HCT116 (cell line): ENCODE measurements at regions not wholly inside any gene's neighbourhood (a gene's known extent, or its start where the extent isn't known, plus 50 kb on each side); places are given as distances from the start of the nearest gene placed in this dataset.

Experiments used
- ATAC-seq: fragments of 200-7000 bp; cut with Tn5 transposase; 2 replicates; pipeline ENCODE4 v1.9.1; 2020; ENCODE audit warnings: mild to moderate bottlenecking, moderate library complexity
- BruUV-seq: library from RNA; stranded (reverse); fragments of 400-500 nt; replicated peaks from 2 replicates; lab custom pipeline; 2021; lab: Mats Ljungman, UMichigan
- CTCF ChIA-PET: fragments of 300-600 bp; sonication (Branson Sonifier 250); formaldehyde crosslinking; loops from one replicate; lab custom pipeline; 2021; ENCODE audit warnings: antibody characterized with exemption; lab: Charles Lee
- POLR2A ChIA-PET: fragments of 300-600, 350-600 bp; sonication (Branson Sonifier 250); formaldehyde crosslinking; loops from one replicate; lab custom pipeline; 2021; ENCODE audit warnings: antibody characterized with exemption; lab: Charles Lee
- RAD21 ChIA-PET, 2 experiments: fragments of 300-600 bp; sonication (Branson Sonifier 250); formaldehyde crosslinking; loops; one replicate each; lab custom pipeline; 2023; ENCODE audit warnings: low total read pairs in 2 of 2; ENCODE audit not compliant: uncharacterized antibody in 2 of 2, unreplicated experiment in 2 of 2, low non-redundant PET in 1 of 2; lab: Charles Lee
- DNase-seq: peaks from one replicate; pipeline ENCODE4 v3.0.0-alpha.2; 2010; ENCODE audit warnings: low read depth, low spot score
- H2AFZ ChIP-seq: fragments of 200-600 bp; shearing (Covaris generic), sonication (generic); 2 replicates; pipeline ENCODE4 v1.6.1; 2017; ENCODE audit warnings: low read depth, mixed run types, mixed read lengths, antibody characterized with exemption, low read length; ENCODE audit not compliant: poor library complexity, severe bottlenecking
- H3K27ac ChIP-seq: 2 replicates; pipeline ENCODE4 v1.5.1; 2012; ENCODE audit warnings: low read depth, low read length
- H3K27me3 ChIP-seq: fragments of 200-600 bp; sonication (generic); 2 replicates; pipeline ENCODE4 v1.6.1; 2016; ENCODE audit warnings: mixed run types, low read length, mixed read lengths; ENCODE audit not compliant: insufficient read depth
- H3K36me3 ChIP-seq, 2 experiments: fragments of 200-500 bp in 1 of 2; fragments of 200-600 bp in 1 of 2; sonication (Bioruptor generic) in 1 of 2; sonication (generic) in 1 of 2; 2 replicates each; pipeline versions ENCODE4 v1.5.1 to v1.6.1; 2014 to 2016; ENCODE audit warnings: low read length in 2 of 2, inconsistent platforms in 1 of 2, mixed read lengths in 1 of 2, mixed run types in 1 of 2; ENCODE audit not compliant: insufficient read depth in 2 of 2, control insufficient read depth in 1 of 2
- H3K4me1 ChIP-seq, 2 experiments: fragments of 200-600 bp in 1 of 2; sonication (generic) in 1 of 2; 2 replicates each; pipeline versions ENCODE4 v1.5.1 to v1.6.1; 2012 to 2017; ENCODE audit warnings: low read length in 2 of 2, inconsistent platforms in 1 of 2, mild to moderate bottlenecking in 1 of 2, mixed read lengths in 1 of 2, mixed run types in 1 of 2, moderate library complexity in 1 of 2; ENCODE audit not compliant: insufficient read depth in 2 of 2, control insufficient read depth in 1 of 2
- H3K4me2 ChIP-seq: fragments of 200-600 bp; sonication (generic); 2 replicates; pipeline ENCODE4 v1.6.1; 2017; ENCODE audit warnings: mixed run types, low read length, mixed read lengths
- H3K4me3 ChIP-seq, 2 experiments: fragments of 200-600 bp in 1 of 2; sonication (generic) in 1 of 2; replicated peaks in 1 of 2; 2 replicates each; pipeline ENCODE4 v1.5.1; 2011 to 2016; ENCODE audit warnings: low read length in 2 of 2, control low read depth in 1 of 2, low read depth in 1 of 2, mild to moderate bottlenecking in 1 of 2, mixed read lengths in 1 of 2, mixed run types in 1 of 2
- H3K79me2 ChIP-seq: fragments of 200-600 bp; sonication (generic); 2 replicates; pipeline ENCODE4 v1.6.1; 2017; ENCODE audit warnings: mild to moderate bottlenecking, mixed run types, low read length, moderate library complexity, mixed read lengths; ENCODE audit not compliant: insufficient read depth
- H3K9ac ChIP-seq: fragments of 200-600 bp; sonication (generic); 2 replicates; pipeline ENCODE4 v1.6.1; 2016; ENCODE audit warnings: low read length, mixed read lengths
- H3K9me2 ChIP-seq: fragments of 200-600 bp; sonication (generic), shearing (Covaris generic); 2 replicates; pipeline ENCODE4 v1.6.1; 2017; ENCODE audit warnings: mixed run types, mild to moderate bottlenecking, moderate library complexity; ENCODE audit not compliant: insufficient read depth
- H3K9me3 ChIP-seq, 2 experiments: fragments of 200-500 bp in 1 of 2; fragments of 200-600 bp in 1 of 2; sonication (Bioruptor generic) in 1 of 2; sonication (generic) in 1 of 2; 2 replicates each; pipeline ENCODE4 v1.6.1; 2014 to 2017; ENCODE audit warnings: low read length in 2 of 2, mixed read lengths in 2 of 2, inconsistent platforms in 1 of 2, low read depth in 1 of 2, mild to moderate bottlenecking in 1 of 2, mixed run types in 1 of 2, moderate library complexity in 1 of 2; ENCODE audit not compliant: control insufficient read depth in 1 of 2, insufficient read depth in 1 of 2
- H4K20me1 ChIP-seq: fragments of 200-600 bp; sonication (generic), shearing (Covaris generic); 2 replicates; pipeline ENCODE4 v1.6.1; 2017; ENCODE audit warnings: mixed run types, mild to moderate bottlenecking, moderate library complexity; ENCODE audit not compliant: insufficient read depth
- ATF3 ChIP-seq: IDR thresholded peaks from 2 replicates; pipeline ENCODE4 v1.6.1; 2012
- CBX3 ChIP-seq: IDR thresholded peaks from 2 replicates; pipeline ENCODE4 v1.6.1; 2012; ENCODE audit warnings: low read depth
- CEBPB ChIP-seq: IDR thresholded peaks from 2 replicates; pipeline ENCODE4 v1.6.1; 2012; ENCODE audit warnings: low read depth
- EGR1 ChIP-seq: IDR thresholded peaks from 2 replicates; pipeline ENCODE4 v1.6.1; 2012; ENCODE audit warnings: low read depth
- EZH2 ChIP-seq: fragments of 200-600 bp; sonication (generic); IDR thresholded peaks from 2 replicates; pipeline ENCODE4 v1.6.1; 2017; ENCODE audit warnings: antibody characterized with exemption, mixed run types
- EZH2phosphoT487 ChIP-seq: fragments of 200-600 bp; IDR thresholded peaks from 2 replicates; pipeline ENCODE4 v1.6.1; 2018; ENCODE audit warnings: antibody characterized with exemption, borderline replicate concordance
- FOSL1 ChIP-seq: IDR thresholded peaks from 2 replicates; pipeline ENCODE4 v1.6.1; 2012; ENCODE audit warnings: low read depth
- JUND ChIP-seq: IDR thresholded peaks from 2 replicates; pipeline ENCODE4 v1.6.1; 2012
- RAD21 ChIP-seq: IDR thresholded peaks from 2 replicates; pipeline ENCODE4 v1.6.1; 2012; ENCODE audit warnings: low read depth, mild to moderate bottlenecking
- REST ChIP-seq: IDR thresholded peaks from 2 replicates; pipeline ENCODE4 v1.6.1; 2012; ENCODE audit warnings: low read depth
- SIN3A ChIP-seq: IDR thresholded peaks from 2 replicates; pipeline ENCODE4 v1.6.1; 2012; ENCODE audit warnings: low read depth
- TCF7L2 ChIP-seq: IDR thresholded peaks from 2 replicates; pipeline ENCODE4 v1.7.0; 2011; ENCODE audit warnings: borderline replicate concordance, inconsistent platforms; ENCODE audit not compliant: insufficient read depth, insufficient read length; ENCODE audit errors: extremely low read depth
- intact Hi-C: fragments of 100-400 bp; cut with micrococcal nuclease; formaldehyde crosslinking; loops from 2 replicates; pipeline ENCODE4 v1.10.0; 2022

- no peaks in the 10 kb centered on the region for H4K20me1 ChIP-seq
- no peaks in the 10 kb centered on the region for H3K9me3 ChIP-seq
- no peak overlapping the region for H3K27ac ChIP-seq
- BruUV-seq: no TSS peak
- ATAC-seq (no peak), DNase-seq (no peak)
- intact Hi-C loops: no loop called here
- H3K4me1 ChIP-seq: no peaks in the 10 kb centered on the region
- H3K36me3 ChIP-seq: no peaks in the 10 kb centered on the region
- ChIA-PET POLR2A (no interaction called here), RAD21 (no interaction called here), CTCF (no interaction called here)
- TF ChIP-seq CBX3 (no peak), REST (no peak), ATF3 (no peak), EZH2 (no peak), SIN3A (no peak), JUND (no peak), FOSL1 (no peak), RAD21 (no peak), CEBPB (no peak), EZH2phosphoT487 (no peak), TCF7L2 (no peak), EGR1 (no peak)
- H2AFZ ChIP-seq: no peak overlapping the region
- H3K79me2 ChIP-seq: no peaks in the 10 kb centered on the region
- H3K4me2 ChIP-seq: no peak overlapping the region
- H3K9ac ChIP-seq: no peak overlapping the region
- H3K4me3 ChIP-seq: no peak overlapping the region
- no peaks in the 10 kb centered on the region for H3K9me2 ChIP-seq
- H3K27me3 ChIP-seq: peaks cover 41% of the 10 kb centered on the region
Observed at GRCh38 chr15:96554541-96554940, 224.0 kb downstream of the NR2F2 start.
